Daoy (cell line): ENCODE measurements at regions not wholly inside any gene's neighbourhood (a gene's known extent, or its start where the extent isn't known, plus 50 kb on each side); places are given as distances from the start of the nearest gene placed in this dataset.

ENCODE experiments used
- DNase-seq: peaks from one replicate; pipeline ENCODE4 v3.0.0-alpha.2; 2015; ENCODE audit warnings: low read depth

DNA sequence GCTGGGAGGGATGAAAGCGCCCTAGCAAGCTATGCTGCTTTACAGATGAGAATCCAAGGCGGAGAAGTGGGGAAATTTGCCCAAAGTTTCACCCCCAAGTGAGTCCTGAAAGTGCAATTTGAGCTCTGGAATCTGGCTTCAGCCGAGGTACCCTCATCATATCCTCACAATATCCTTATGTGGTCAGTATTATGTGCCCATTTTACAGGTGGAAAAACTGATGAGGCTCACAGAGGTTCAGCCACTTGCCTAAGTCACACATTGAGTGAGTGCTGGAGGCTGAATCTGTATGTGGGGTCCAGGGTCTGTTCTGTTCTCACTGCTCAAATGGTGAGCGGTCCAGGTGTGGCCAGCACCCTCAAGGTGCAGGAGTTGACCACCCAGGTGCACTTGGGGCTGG lies 85.3 kb downstream of the MATN1 start:
- no peak for DNase-seq

DNA sequence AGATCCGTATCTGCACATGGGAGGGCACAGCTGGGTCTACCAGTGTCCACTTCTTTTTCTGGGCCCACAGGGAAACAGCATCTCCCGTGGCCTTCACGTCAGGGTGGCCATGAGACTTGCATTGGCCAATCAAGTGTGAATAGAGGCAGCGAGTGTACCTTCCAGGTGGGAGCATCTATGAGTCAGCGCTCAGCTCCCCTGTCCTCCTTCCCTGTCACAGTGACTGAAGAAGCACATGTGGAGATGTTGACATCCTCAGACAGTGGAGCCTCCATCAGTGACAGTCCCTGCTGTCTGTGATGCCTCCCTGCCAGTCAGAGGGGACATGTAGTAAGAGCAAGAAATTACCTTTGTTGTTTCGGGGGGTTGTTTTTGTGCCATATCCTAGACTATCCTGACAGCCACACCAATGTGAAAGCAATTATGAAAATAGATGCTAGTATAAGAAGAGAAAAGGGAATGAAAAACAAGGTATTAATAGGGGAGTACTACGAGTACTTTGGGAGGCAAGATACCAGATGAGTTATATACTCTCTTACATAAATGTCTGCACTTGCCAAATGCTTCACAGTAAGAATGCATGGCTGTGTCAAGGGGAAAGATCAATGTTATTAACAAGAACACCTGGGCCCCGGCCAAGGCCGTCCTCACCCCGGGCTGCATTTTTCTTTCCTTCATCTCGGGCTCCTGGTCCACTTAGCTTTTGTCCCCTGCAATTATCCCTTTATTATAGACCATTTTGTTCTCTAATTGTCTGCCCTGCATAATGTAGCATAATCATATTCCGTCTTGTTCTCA lies 86.0 kb downstream of the MATN1 start:
- no peak for DNase-seq

DNA sequence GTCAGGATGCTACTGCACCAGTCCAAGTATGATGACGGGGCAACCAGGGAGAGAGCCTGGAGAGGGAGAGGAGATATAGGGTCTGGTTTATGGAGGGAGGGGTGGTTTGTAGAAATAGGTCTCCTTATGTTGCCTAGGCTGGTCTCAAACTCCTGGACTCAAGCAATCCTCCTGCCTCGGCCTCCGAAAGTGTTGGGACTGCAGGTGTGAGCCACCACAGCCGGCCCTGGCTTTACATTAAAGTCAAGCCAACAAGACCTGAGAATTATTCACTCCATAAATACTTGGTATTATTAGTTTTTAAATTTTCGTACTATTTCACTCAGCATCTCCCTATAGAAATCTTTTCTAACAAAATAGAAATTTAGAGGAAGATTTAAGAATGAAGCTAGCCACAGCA lies 86.8 kb downstream of the MATN1 start:
- DNase-seq, result no peak

DNA sequence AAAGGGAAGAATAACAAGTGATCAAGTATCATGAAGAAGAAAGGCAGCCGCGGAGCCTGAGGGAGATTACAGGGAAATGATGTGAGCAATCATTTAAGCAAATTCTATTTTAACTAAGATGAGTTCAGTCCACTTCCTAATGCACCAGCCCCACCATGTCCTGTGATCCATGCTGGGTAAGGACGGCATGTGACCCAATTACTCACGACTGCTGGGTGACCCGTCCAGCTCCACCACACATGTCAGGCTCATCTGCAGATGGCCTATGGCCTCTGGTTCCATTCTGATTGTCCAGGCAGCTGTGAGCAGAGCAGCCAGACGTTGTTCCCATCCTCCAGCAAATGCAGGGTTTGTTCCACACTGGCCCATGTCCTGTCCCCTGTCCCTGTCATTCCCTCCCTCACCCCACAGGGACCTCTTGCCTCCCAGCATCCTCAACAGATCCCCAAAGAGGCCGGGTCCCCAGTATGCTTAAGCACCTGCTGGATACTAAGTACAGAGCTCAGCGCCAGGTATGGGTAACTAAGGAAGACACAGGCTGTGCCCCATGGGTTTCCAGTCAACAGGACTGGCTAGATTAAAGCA lies 87.9 kb downstream of the MATN1 start:
- DNase-seq, result no peak

DNA sequence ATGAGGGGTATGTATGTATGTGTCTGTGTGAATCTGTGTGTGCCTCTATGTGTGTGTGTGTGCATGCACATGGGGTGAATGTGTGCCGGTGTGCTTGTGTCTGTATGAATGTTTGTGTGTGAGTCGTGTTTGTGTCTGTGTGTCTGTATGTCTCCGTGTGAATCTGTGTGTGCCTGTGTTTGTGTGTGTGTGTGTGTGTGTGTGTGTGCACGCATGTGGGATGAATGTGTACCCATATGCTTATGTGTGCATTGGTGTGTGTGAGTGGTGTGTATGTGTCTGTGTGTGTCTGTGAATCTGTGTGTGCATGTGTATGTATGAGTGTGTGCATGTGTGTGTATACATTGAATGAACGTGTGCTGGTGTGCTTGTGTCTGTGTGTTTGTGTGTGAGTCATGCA lies 88.9 kb downstream of the MATN1 start:
- DNase-seq, result no peak

DNA sequence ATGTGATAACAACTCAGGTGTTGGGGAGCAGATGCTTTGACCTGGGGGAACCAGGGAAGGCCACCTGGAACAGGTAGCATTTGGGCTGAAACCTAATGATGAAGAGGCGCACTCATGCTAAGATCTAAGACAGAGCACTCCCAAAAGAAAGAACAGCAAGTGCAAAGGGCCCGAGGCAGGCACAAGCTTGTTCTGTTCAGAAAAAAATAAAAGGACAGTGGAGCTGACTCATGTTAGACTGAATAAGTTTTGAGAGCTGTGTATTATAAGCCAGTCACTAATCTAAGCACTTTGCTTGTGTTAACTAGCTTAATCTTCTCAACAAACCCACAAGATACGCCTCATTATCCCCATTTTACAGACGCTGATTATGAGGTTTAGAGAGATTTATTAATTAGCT lies 90.1 kb downstream of the MATN1 start:
- DNase-seq, result no peak

DNA sequence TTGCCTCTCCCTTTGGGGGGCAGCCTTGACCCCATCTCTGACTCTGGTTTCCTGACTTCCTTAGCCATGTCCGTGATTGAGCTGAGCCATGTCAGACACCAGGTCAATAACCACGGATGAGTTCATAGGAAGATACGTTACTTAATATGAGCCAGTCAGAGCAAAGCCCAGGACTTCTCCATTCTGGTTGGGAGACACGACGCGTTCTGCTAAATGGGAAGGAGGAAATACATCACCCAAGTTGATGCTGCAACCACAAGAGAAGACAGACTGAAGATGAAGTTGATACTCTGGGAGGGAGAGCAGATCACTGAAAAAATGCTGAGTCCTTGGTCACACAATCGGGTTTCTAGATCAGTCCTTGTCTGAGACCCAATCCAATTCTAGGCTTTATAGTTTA lies 90.9 kb downstream of the MATN1 start:
- DNase-seq, result no peak

DNA sequence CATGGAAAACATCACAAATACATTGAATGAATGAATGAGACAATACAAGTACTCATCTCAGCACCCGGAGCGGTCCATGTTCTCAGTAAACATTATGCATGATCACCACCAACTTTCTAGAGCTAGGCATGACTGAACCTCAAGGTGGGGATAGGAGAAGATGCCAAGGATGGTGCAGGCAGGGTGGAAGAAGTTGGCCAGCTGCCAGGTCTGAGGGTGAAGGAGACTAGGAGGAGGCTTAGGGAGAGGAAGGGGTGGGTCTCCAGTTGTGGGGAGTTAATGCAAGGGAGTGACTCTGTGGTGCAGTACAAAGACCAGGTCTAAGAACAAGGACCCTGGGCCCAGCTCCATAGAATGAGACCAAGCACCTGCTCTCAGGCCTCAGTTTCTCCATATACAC lies 91.7 kb downstream of the MATN1 start:
- no peak for DNase-seq

DNA sequence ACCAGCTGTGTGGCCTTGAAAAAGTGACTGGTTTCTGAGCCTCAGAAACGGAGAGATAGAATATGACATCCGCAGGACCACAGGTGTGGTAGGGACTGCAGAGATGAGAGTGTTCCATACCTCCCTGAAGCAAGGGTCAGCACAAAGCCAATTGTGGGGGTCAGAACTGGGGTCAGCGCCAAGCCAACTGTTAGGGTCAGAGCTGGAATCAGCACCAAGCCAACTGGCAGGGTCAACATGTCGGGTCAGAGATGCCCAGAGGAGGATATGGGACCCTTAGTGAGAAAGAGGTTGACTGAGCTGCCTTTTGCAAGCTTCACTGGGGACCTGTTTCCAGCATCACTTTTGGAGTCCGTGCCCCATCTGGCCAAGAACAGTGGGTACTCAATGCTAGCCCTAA lies 93.9 kb downstream of the MATN1 start:
- DNase-seq, result no peak

DNA sequence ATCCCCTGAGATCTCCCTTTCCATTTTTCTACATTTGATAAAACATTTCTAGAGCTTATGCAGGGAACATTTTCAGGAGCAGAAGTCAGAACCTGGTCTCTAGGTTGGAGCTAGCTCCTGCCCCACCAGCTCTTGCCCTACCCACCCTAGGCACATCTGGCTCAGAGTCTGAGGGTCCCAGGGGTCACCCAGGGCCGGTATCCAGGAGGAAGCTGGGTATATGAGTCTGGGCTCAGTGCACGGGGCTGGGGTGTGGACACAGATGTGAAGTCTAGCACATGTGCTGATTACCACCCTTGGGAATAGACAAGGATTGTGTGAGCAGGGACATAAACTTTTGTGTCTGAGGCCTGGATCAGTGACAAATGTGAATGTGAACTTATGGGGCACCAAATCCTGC lies 95.4 kb downstream of the MATN1 start:
- no peak for DNase-seq

DNA sequence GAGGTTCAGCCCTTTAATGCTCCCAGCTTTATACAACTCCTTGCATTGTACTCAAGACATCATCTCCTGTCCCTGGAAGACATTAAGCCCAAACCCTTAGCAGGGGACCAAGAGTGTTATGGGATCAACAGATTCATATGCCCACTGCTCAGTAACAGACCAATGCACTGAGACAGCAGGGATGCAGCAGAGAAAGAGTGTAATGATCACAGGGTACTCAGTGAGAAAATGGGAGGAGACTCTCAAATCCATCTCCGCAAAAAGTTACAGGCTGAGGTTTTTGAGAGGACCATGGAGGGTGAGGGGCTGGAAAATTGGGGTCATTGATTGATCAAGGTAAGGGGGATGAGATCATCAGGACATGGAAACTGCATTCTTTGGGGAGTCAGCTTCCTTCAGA lies 96.2 kb downstream of the MATN1 start:
- DNase-seq, result no peak

DNA sequence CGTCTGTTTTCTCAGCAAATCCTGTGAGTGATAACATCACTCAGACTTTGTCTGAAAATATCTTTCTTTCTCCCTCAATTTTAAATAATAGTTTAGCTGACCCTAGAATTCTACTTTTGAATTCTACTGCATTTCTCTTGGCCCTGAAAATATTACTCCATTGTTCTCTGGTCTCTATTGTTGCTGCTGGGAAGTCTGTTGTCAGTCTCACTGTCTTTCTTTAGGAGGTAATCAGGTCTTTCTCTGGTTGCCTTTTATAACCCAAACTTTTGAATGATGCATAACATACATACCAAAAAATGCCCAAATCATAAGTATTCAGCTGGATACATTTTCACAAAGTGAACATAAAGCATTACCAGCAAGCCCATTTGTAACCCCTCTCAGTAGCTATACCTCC lies 100.0 kb downstream of the MATN1 start:
- no peak for DNase-seq

DNA sequence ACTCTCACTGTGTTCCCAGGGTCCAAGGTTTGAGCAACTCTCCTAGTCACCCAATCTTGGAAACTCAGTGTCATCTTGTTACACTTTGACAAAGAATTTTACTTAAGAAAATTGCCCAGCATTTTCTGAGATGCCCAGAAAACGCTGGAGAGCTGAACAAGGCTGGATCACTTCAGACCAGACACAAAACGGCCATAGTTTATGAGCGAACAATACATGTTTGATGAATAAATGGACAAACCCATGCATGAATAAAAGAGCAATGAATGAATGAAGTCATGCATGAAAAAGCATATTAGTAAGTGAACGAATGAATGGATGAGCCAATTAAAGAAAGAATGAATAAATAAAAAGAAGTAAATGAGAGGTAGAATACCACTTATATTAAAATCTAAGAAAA lies 103.8 kb downstream of the MATN1 start:
- DNase-seq, result no peak

DNA sequence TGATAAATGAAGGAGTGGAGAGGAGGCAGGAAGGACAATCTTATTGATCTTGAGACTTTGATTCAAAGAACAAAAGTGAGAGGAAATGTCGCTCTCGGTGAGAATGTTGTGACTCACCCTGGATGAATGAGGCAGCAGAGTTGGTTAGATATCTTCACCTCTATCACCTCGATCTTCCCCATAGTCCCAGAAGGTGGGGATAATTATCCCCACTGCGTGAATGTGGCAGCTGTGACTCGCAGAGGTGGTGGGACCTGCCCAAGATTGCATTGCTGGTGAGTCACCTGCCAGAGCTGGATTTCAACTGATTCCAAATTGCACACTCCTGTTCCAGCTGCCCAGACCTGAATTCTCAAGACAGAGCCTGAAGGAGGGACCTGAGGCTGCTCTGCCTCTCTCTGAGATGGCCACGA lies 105.0 kb downstream of the MATN1 start:
- peak; percentile 69 for DNase-seq

DNA sequence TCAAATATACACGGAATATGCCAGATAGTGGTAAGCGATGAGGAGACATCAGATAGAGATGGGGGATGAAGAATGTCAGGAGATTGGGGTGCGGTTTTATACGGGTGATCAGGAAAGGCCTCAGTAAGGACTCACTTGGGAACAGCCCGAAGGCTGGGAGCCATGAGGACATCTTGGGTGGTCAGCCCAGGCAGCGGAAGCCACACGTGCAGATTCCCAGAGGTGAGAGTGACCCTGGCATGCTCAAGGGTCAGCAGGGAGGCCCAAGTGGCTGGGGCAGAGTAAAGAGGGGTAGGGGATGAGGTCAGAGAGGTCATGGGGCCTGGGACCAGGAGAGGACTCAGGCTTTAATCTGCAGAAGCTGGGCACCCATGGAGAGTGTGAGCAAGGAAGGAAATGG lies 106.6 kb downstream of the MATN1 start:
- DNase-seq, result no peak

DNA sequence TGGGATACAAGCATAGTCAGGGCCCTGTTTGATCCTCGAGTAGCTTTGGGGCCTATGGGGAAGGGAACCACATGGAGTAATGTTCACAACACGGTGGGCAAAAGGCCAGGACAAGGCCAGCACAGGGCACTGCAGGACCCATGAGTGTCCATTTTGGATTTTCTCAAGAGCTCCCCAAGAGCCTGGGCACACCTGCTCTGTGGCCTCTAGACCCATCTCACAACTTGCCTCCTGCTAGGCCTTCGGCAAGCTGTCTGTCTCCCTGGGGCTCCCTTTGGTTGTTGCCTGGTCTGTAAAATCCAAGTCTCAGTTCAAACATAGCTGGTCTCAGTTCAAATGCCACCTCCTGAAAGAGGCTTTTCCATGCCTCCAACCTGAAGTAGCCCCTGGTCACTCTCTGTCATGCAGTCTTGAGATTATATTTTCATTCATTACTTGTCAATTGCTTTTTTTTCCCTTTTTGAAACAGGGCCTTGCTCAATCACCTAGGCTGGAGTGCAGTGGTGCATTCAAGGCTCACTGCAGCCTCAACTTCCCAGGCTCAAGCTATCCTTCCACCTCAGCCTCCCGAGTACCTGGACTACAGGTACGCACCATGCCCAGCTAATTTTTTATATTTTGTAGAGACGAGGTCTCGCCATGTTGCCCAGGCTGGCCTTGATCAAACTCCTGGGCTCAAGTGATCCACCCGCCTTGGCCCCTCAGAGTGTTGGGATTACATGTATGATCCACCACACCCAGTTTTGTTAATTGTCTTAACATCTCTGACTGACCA lies 107.4 kb downstream of the MATN1 start:
- no peak for DNase-seq

DNA sequence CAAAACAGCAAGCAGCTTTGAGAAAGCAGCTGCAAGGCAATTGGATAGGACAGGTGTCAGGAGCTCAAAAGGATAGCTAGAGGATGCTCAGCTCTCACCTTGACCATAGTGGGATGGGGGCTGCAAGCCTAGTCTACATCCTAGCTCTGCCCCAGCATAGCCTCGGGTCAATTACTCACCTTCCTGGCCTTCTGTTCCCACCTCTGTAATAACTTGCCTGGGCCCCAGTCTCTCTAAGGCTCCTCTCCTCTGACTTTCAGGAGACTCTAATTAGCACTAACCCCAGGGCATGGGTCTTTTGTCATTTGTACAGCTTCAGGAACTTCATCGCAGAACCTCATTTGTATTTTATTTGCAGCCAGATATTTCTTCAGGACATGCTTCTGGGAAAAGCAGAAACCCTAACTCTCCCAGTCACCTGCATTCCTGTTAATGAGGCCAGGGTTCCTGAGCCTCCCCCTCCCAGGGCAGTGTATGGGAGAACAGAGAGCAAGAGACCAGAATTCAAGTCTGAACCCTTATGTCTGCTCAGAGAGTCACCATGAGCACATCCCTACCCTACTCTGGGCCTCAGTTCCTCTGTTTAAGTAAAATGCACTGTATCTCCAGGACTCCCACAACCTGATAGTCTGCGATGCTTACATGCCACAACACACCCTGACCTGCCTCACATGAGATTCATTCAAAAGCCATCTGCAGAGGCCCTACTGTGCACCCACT lies 108.1 kb downstream of the MATN1 start:
- DNase-seq, result no peak

DNA sequence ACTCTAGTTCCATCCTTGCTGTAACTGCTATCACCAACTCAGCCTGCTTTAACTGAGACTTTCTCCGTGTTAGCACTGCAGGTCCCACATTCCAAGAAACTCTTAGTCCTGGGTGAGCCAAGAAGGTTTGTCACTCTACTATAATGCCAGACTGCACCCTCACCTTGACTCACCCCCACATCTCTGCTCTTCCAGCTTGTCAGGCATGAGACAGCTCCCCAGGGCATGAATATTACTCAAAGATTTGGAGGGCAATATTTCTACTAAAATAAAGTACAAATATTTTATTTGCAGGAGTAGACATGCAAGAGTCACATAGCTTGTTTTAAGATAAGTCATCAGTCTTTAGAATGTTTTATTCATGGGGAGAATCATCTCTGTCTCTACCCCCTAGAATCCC lies 110.2 kb downstream of the MATN1 start:
- DNase-seq, result no peak

DNA sequence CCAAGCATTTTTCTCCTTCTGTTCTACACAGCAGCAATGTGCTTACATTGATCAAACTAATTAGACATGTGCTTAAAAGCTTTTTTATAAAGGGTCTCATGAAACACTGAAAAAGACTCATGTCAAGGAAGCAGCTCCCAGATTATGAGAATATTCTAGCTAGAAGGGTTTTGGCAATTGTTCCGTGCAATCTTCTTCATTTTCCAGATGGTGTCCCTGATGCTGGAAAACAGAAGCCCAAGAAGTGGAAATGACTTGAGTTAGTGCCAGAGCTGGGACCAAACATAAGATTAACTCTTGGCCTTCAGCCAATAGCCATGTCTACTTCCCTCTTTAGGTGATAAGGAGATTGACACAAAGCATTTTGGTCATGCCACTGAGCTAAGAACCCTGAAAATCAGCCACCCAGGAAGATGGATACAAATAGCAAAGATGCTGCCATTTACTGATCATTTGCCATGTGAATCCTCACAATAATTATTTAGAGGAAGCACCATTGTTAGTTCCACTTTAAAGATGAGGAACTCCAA lies 110.8 kb downstream of the MATN1 start:
- no peak for DNase-seq

DNA sequence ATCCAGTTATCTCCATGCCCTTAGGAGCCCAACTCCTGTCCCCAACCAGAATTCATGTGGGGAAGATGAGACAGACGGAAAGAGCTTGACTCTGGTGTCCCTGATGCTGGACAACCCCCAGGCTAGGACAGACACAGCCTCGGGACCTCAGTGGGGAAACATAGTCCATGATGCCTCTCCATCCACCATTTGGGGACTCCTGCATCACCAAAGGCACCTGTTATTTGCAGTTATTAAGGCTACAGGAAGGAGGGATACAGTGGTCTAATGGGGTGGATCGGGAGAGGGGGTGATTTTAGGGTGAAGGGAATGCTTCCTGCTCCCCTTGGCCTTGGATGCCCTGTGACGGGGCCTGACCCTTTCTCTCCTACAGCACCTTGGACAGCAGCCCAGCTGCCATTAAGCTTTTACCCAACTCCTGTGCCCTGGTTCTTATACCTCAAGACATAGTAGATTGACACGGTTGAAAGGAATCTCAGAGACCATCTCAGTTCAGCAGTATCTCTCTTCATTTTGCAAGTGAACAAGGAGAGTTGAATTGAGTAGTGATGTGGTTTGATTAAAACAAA lies 111.6 kb downstream of the MATN1 start:
- DNase-seq, result no peak

DNA sequence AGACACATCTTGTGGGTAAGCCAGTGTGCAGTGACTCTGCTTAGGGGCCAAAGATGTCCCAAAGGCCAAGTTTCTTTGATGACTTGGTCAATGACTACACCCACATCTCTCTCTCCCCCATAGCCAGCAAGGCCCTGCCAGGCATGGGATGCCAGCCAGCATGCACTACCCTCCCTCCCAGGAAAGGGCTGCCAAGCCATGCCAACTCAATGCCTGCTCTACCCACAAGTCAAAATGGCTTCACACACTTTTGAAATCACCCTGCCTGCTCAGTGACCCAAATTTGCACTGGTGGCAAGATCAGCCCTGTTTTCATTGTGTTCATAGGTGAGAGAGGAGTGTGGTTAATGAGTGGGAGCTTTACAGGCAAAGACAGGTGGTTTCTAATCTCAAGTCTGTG lies 112.5 kb downstream of the MATN1 start:
- DNase-seq, result no peak

DNA sequence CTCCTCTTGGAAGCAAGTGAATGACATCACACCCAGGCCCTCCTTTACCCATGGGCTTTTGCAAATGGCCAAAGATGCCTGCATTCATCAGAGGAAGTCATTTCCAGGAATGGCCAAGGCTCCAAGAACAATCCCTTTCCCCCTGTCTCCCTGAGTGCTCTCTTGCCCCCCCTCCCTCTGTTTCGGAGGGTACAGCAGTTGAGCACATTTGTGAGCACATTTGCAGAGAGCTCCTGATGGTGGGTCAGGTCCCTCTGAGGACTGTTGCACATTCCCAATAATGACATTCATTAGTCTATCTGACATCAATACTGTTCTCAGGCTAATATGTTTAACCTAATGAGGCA lies 113.4 kb downstream of the MATN1 start:
- no peak for DNase-seq
